Muscle layer of colon (tissue), 2 donors: ENCODE measurements at regions not wholly inside any gene's neighbourhood (a gene's known extent, or its start where the extent isn't known, plus 50 kb on each side); places are given as distances from the start of the nearest gene placed in this dataset.

Experiments used
- H3K27ac ChIP-seq: one replicate; pipeline ENCODE4 v1.7.0; 2013; ENCODE audit warnings: low read depth, mild to moderate bottlenecking, low read length, moderate library complexity
- H3K27me3 ChIP-seq, 2 donors: one replicate each; pipeline ENCODE4 v1.7.0; 2013; ENCODE audit warnings: low read length in 2 of 2, mild to moderate bottlenecking in 2 of 2; ENCODE audit not compliant: insufficient read depth in 2 of 2, control insufficient read depth in 1 of 2
- H3K36me3 ChIP-seq: one replicate; pipeline ENCODE4 v1.7.0; 2013; ENCODE audit warnings: mild to moderate bottlenecking, low read length; ENCODE audit not compliant: insufficient read depth
- H3K4me1 ChIP-seq: one replicate; pipeline ENCODE4 v1.7.0; 2013; ENCODE audit warnings: mild to moderate bottlenecking, low read length; ENCODE audit not compliant: insufficient read depth
- H3K4me3 ChIP-seq, 2 donors: one replicate each; pipeline ENCODE4 v1.7.0; 2013; ENCODE audit warnings: low read length in 2 of 2, low read depth in 1 of 2, mild to moderate bottlenecking in 1 of 2, moderate library complexity in 1 of 2
- H3K9ac ChIP-seq: one replicate; pipeline ENCODE4 v1.7.0; 2013; ENCODE audit warnings: low read length
- H3K9me3 ChIP-seq: one replicate; pipeline ENCODE4 v1.7.0; 2013; ENCODE audit warnings: mild to moderate bottlenecking, low read length
- donor health status: abdominal sarcoma.
- donor health status: Adenocarcinoma of cecum.

DNA sequence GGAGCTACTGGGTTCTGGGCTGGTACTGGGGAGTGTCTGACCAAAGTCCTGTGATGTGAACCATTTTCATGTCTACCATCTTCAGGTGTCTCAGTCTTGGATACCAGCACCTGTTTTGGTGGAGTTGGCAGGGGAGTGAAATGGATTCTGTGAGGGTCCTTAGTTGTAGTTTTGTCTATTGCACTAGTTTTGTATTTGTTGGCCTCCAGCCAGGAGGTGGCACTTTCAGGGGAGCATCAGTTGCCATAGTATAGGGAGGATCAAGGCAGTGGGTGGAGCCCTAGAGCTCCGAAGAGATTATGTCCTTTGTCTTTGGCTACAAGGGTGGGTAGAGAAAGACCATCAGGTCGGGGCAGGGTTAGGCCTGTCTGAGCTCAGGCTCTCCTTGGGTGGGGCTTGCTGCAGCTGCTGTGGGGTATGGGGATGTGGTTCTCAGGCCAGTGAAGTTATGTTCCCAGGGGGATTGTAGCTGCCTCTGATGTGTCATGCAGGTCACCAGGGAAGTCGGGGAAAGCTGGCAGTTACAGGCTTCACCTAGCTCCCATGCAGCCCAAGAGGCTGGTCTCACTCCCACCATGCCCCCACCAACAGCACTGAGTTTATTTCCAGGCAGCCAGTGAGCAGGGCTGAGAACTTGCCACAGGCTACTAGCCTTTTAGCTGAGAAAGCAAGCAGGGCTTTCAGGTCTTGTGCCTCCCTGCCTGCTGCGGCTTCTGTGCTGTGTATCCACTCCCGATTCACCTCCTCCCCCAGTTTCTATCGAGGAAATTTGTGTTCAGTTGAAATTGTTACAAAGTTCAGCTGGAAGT is 153.1 kb downstream of the ZNF365 start:
- H3K27me3 ChIP-seq: no peaks in the 10 kb centered on the region
- H3K36me3 ChIP-seq: no peaks in the 10 kb centered on the region
- no peak overlapping the region for H3K27ac ChIP-seq
- no peaks in the 10 kb centered on the region for H3K4me1 ChIP-seq
- H3K9me3 ChIP-seq: no peaks in the 10 kb centered on the region
- H3K9ac ChIP-seq: no peak overlapping the region
- no peak overlapping the region for H3K4me3 ChIP-seq

DNA sequence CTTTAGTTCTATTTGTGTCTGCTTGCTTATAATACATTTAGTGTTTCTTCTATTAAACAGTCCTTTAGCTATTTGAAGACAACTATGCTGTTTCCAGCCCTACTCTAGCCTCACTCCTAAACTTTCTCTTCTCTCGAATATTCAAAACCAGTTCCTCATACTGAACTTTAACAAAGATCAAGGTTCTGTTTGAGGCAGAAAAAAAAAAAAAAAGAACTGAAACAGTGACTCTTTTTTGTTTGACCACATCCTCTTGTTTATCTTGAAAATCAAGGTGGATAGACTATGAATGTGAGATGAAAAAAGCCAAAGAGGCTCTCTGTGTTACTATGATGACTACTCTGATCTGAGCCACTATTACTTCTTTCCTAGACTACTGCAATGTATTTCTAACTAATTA is 154.3 kb downstream of the ZNF365 start:
- Histone ChIP-seq H3K27ac (no peak overlapping the region), H3K4me3 (no peak overlapping the region), H3K9me3 (no peaks in the 10 kb centered on the region), H3K27me3 (no peaks in the 10 kb centered on the region), H3K4me1 (no peaks in the 10 kb centered on the region), H3K9ac (no peak overlapping the region), H3K36me3 (no peaks in the 10 kb centered on the region)

- no peaks in the 10 kb centered on the region for H3K9me3 ChIP-seq
- no peak overlapping the region for H3K4me3 ChIP-seq
- no peaks in the 10 kb centered on the region for H3K27me3 ChIP-seq
- H3K4me1 ChIP-seq: no peaks in the 10 kb centered on the region
- no peaks in the 10 kb centered on the region for H3K36me3 ChIP-seq
- no peak overlapping the region for H3K27ac ChIP-seq
- no peak overlapping the region for H3K9ac ChIP-seq
Measured at GRCh38 chr10:62529396-62529795, 155.2 kb downstream of the ZNF365 start.

DNA sequence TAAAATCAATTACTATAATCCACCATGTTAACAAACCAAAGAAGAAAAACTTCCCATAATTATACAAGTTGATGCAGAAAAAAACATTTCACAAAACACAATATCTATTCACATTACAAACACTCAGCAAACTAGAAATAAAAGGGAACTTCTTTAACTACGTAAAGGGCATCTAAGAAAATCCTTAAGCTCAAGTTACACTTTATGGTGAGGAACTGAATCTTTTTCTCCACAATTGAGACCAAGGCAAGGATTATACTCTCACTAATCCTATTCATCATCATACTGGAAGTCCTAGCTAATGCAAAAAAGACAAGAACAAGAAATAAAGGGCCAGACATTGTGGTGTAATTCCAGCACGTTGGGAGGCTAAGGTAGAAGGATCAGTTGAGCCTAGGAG is 159.9 kb downstream of the ZNF365 start:
- Histone ChIP-seq H3K4me1 (no peaks in the 10 kb centered on the region), H3K27me3 (no peaks in the 10 kb centered on the region), H3K4me3 (no peak overlapping the region), H3K36me3 (no peaks in the 10 kb centered on the region), H3K9me3 (no peaks in the 10 kb centered on the region), H3K9ac (no peak overlapping the region), H3K27ac (no peak overlapping the region)

GRCh38 chr10:62538606-62539005 is 164.4 kb downstream of the ZNF365 start:
- Histone ChIP-seq H3K9me3 (no peaks in the 10 kb centered on the region), H3K9ac (no peak overlapping the region), H3K27me3 (no peaks in the 10 kb centered on the region), H3K36me3 (no peaks in the 10 kb centered on the region), H3K27ac (no peak overlapping the region), H3K4me1 (no peaks in the 10 kb centered on the region), H3K4me3 (no peak overlapping the region)

- H3K27me3 ChIP-seq: no peaks in the 10 kb centered on the region
- H3K36me3 ChIP-seq: no peaks in the 10 kb centered on the region
- H3K27ac ChIP-seq: no peak overlapping the region
- no peaks in the 10 kb centered on the region for H3K4me1 ChIP-seq
- H3K9me3 ChIP-seq: no peaks in the 10 kb centered on the region
- H3K4me3 ChIP-seq: no peak overlapping the region
- H3K9ac ChIP-seq: no peak overlapping the region
Measured at GRCh38 chr10:62540389-62540788, 166.2 kb downstream of the ZNF365 start.

GRCh38 chr10:62541811-62542210 is 167.6 kb downstream of the ZNF365 start:
- no peak overlapping the region for H3K27ac ChIP-seq
- H3K27me3 ChIP-seq: no peaks in the 10 kb centered on the region
- H3K4me3 ChIP-seq: no peak overlapping the region

DNA sequence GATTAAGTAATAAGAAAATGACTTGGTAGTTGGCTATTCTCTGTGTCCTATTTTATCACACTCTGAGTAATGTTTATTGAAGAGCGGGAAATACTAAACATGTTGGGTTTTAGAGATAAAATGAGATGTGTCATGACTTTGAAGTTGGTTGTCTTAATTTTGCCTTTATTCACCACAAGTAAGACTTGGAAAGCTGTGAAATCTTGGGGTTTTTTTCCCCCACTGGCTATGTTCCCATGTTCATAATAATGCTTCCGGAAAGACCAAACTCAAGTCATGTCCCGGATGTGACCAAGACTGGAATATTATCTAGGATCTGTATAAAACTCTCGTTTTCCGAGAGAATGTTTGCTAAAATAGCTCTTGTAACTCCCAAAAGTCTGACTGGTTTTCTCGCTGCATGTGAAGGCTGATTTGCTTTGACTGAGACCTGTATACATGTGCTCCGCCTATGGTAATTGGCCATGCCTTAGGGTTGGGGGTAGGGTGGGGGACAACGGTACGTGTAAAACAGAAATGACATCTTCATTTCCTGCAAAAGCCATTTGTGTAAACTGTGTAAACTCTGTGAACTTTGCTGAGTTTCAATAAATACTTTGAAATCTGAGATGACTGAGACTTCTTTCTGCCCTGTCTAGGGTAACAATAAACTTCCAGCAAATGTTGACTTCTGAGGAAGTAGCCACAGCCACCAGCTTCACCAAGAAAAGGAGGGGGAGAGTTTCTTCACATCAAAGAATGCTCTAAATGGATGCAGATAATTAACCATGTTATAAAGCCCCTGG is 169.6 kb downstream of the ZNF365 start:
- Histone ChIP-seq H3K27me3 (no peaks in the 10 kb centered on the region), H3K36me3 (no peaks in the 10 kb centered on the region), H3K9ac (no peak overlapping the region), H3K9me3 (no peaks in the 10 kb centered on the region), H3K4me3 (no peak overlapping the region), H3K4me1 (no peaks in the 10 kb centered on the region), H3K27ac (no peak overlapping the region)

More at GRCh38 chr10:62541811-62542210, 167.6 kb downstream of the ZNF365 start:
- Histone ChIP-seq H3K36me3 (no peaks in the 10 kb centered on the region), H3K9me3 (no peaks in the 10 kb centered on the region), H3K9ac (no peak overlapping the region), H3K4me1 (no peaks in the 10 kb centered on the region)

- Histone ChIP-seq H3K4me1 (no peaks in the 10 kb centered on the region), H3K27me3 (no peaks in the 10 kb centered on the region), H3K9ac (no peak overlapping the region), H3K4me3 (no peak overlapping the region), H3K9me3 (no peaks in the 10 kb centered on the region), H3K36me3 (no peaks in the 10 kb centered on the region), H3K27ac (no peak overlapping the region)
Measured at GRCh38 chr10:62545160-62546066, 171.2 kb downstream of the ZNF365 start.

DNA sequence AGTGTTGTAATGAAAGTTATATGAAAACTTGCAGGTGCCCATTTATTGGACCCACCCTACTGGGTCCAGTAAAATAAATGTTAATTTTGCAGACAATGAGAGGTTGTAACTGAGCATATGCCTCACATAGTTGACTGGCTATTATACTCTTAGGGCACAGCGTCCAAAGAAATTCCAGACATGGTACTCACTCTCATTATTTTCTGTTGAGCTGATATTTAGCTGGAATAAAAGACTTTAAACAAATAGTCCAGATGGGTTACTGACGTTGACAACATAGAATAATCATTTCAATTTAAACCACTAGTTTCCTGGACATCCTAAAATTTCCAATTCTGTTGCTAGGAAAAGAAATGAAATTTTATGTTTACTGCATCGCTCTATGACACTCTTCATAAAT is 174.5 kb downstream of the ZNF365 start:
- Histone ChIP-seq H3K9ac (no peak overlapping the region), H3K36me3 (no peaks in the 10 kb centered on the region), H3K9me3 (no peaks in the 10 kb centered on the region), H3K4me1 (no peaks in the 10 kb centered on the region), H3K4me3 (no peak overlapping the region), H3K27me3 (no peaks in the 10 kb centered on the region), H3K27ac (no peak overlapping the region)

GRCh38 chr10:62550173-62550572 is 176.0 kb downstream of the ZNF365 start:
- H3K4me3 ChIP-seq: no peak overlapping the region
- H3K9ac ChIP-seq: no peak overlapping the region
- H3K4me1 ChIP-seq: no peaks in the 10 kb centered on the region
- no peaks in the 10 kb centered on the region for H3K36me3 ChIP-seq
- H3K27me3 ChIP-seq: no peaks in the 10 kb centered on the region
- no peaks in the 10 kb centered on the region for H3K9me3 ChIP-seq
- H3K27ac ChIP-seq: no peak overlapping the region
